Epithelial cell of esophagus (primary cell): ENCODE measurements at regions not wholly inside any gene's neighbourhood (a gene's known extent, or its start where the extent isn't known, plus 50 kb on each side); places are given as distances from the start of the nearest gene placed in this dataset.
A peak's percentile ranks its signal among the peaks of the same experiment; 100 is the strongest.

Source experiments
- DNase-seq: peaks from one replicate; pipeline ENCODE4 v3.0.0; 2010; ENCODE audit warnings: low read depth
- H3K4me3 ChIP-seq: 2 replicates; pipeline ENCODE4 v1.5.1; 2011; ENCODE audit warnings: mild to moderate bottlenecking, low read length, control low read depth
- TF ChIP-seq, protein P1 (sequence below): IDR thresholded peaks from 2 replicates; pipeline ENCODE4 v1.5.1; 2011; ENCODE audit warnings: low read depth, mild to moderate bottlenecking, low read length, control low read depth, inconsistent platforms; ENCODE audit not compliant: insufficient read depth; ENCODE audit errors: missing control alignments

DNA sequence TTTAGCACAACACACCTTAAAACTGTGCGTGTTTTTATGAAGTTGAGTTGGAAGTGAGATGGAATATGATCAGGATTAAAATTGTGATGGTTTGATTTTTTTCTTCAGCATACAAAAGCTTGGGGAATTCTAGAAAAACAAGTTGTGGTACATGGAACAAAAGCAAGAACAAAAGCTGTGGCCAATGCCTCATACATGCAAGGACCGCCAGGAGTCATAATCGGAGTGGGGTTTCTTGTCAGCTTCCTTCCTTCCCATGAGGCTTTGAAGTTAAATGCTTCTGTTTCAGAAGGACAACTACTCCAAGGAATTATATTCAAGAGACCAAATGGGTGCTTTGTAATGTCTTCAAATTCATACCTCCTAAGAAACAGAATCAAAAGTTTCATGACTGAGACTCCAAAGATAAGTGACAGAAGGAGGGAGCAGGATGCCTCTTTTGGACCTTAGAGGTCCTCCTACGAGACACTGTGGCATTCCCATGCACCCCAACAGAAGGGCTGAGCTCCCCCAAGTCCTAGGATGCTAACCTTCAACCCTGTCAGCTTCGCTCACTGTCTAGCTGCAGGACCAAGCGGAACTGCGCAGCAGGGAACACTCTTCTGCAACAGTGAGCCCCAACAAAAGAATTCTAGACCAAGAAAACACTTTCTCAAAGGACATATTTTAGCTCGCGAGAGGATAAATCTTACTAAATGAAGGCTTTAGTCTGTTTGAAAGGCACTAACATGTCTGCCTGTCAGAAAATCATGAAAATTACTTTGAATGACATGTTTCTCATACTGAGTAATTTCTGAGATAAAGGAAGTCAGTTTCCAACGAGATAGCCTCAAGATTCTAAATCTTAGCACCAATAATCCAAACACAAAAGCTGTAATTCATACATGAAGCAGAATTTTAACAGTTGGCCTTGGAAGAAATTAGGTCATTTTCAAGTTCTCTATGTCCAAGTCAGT lies 108.5 kb upstream of the NHSL1 start:
- DNase-seq = no peak
- no peak overlapping the region for H3K4me3 ChIP-seq
- TF ChIP-seq, protein P1, sequence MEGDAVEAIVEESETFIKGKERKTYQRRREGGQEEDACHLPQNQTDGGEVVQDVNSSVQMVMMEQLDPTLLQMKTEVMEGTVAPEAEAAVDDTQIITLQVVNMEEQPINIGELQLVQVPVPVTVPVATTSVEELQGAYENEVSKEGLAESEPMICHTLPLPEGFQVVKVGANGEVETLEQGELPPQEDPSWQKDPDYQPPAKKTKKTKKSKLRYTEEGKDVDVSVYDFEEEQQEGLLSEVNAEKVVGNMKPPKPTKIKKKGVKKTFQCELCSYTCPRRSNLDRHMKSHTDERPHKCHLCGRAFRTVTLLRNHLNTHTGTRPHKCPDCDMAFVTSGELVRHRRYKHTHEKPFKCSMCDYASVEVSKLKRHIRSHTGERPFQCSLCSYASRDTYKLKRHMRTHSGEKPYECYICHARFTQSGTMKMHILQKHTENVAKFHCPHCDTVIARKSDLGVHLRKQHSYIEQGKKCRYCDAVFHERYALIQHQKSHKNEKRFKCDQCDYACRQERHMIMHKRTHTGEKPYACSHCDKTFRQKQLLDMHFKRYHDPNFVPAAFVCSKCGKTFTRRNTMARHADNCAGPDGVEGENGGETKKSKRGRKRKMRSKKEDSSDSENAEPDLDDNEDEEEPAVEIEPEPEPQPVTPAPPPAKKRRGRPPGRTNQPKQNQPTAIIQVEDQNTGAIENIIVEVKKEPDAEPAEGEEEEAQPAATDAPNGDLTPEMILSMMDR = no peak

DNA sequence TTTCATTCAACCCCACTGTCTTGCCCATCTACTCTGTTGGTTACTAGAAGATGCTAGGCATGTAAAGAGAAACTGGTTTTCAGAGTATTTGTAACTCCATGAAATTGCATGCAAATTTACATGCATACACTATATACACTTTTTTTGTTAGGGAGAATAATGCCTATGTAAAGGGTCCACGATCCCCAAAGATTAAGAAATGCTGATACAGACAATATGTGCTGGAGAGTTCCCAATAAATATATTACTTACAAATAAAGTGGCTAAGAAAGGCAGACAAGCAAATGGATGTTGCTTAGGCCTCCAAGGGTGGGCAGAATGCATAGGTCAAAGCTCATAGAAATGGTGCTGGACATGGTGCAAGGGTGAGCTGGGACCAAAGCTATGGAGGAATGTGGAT lies 109.6 kb upstream of the NHSL1 start:
- TF ChIP-seq, protein P1 = no peak
- no peak overlapping the region for H3K4me3 ChIP-seq
- DNase-seq = no peak

DNA sequence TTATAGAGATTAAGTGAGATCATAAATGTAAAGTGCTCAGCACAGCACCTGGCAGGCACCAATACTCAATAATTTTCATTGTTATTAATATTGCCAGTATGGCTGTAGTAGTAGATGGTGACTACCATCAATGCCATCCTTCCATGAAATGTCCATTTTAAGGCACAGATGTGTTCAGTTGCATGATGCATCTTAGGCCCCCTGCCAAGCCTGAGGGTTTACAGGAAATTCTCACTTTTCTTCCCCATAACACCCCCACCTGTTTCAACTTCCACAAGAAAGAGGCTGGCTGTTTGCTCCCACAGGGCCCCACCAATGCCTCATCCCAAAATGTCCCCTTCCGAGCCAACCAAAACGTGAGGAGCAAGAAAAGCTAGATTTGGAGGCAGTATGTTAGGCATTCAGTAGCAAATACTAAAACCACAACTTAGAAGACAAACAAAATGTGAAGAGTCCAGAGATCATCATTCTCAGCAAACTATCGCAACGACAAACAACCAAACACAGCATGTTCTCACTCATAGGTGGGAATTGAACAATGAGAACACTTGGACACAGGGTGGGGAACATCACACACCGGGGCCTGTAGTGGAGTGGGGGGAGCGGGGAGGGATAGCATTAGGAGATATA lies 110.6 kb upstream of the NHSL1 start:
- TF ChIP-seq, protein P1 = no peak
- DNase-seq = no peak
- H3K4me3 ChIP-seq = no peak overlapping the region

DNA sequence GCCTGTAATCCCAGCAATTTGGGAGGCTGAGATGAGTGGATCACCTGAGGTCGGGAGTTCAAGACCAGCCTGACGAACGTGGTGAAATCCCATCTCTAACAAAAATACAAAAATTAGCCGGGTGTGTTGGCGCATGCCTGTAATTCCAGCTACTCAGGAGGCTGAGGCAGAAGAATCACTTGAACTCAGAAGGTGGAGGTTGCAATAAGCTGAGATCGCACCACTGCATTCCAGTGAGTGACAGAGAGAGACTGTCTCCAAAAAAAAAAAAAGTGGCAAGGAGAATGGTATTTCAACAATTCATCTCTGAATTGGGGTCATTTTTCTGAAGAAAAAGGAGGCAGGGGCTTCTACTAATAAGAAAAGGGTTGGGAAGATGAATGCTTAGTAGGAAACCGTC lies 111.5 kb upstream of the NHSL1 start:
- DNase-seq = no peak
- TF ChIP-seq, protein P1 = no peak
- H3K4me3 ChIP-seq = no peak overlapping the region

DNA sequence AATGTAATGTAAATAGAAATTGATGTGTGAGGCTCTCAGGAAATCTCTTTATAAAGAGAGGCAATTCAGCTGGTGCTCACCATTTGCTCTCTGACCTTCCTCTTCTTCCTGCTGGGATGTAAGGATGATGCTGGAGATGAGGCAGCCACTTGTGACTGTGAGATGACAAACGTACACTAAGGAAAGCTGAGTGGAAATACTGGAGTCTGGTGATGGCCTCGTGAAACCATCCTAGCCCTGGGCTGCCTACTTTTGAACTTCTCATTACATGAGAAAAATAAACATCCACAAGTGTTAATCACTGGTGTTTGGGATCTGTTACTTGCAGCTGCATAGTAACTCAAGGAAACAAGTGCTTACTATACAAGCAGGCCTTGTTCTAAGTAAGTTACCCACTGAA lies 114.9 kb upstream of the NHSL1 start:
- no peak for DNase-seq
- no peak overlapping the region for H3K4me3 ChIP-seq
- TF ChIP-seq, protein P1 = no peak

DNA sequence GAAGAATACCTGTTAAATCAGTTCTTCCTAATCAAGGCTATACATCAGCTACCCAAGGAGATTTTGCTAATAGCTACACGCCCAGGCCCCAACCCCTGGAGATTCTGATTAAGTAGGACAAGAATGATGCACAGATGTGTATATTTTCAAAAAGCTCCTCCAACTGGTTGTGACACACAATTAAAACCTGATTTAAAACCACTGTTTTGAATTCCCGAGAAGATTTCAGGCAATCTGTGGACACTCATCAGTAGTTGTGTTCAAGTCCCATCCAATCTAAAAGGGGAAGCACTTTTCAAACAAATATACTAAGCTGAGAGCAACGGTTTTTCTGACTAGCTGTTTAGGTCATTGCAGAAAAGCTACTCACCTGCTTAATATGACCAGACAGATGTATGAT lies 118.9 kb upstream of the NHSL1 start:
- DNase-seq = peak; percentile 14
- H3K4me3 ChIP-seq = no peak overlapping the region
- TF ChIP-seq, protein P1 = no peak

DNA sequence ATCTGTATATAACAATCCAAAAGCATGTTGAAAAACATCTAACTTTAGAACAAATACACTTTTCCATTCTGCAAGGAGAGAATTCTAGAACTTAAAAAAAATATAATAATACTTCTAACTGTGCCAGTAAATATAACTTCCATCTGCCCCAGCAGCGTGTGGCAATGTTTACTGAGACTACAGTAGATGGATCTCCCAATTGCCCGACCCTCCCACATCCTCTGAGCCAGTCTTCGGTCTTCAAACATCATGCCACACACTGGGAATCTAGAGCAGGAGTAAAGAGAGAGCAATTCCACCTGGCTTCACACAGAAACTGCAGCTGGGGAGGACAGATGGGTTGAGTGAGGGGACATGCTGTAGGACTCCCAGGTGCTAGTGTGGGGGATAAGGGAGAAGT lies 121.3 kb upstream of the NHSL1 start:
- no peak for DNase-seq
- TF ChIP-seq, protein P1 = no peak
- H3K4me3 ChIP-seq = no peak overlapping the region
